ENCODE measurements at regions not wholly inside any gene's neighbourhood (a gene's known extent, or its start where the extent isn't known, plus 50 kb on each side); places are given as distances from the start of the nearest gene placed in this dataset.

GRCh38 chr2:224103651-224104050, 64.6 kb upstream of the SERPINE2 start:
- no peaks in the 10 kb centered on the region for H3K9me3 ChIP-seq (replicated peaks; ENCODE audit: control insufficient read depth, insufficient read depth, low read length)
- no TSS peak for BruUV-seq (replicated peaks)
- H3K4me3 ChIP-seq (replicated peaks in 1 of 3; ENCODE audit: insufficient read depth in 1 of 3, low read depth in 1 of 3, low read length in 3 of 3), result no peak overlapping the region
- no peaks in the 10 kb centered on the region for H3K9me1 ChIP-seq (replicated peaks; ENCODE audit: control insufficient read depth, extremely low read depth, insufficient read depth, low read length)
- DNase-seq (ENCODE audit: low read depth, low spot score) (no peak), FAIRE-seq (no peak)
- no peaks in the 10 kb centered on the region for H3K4me1 ChIP-seq (ENCODE audit: control insufficient read depth, extremely low read depth, insufficient read depth, low read length)
- H2AFZ ChIP-seq (ENCODE audit: low read depth, low read length), result no peak overlapping the region
- no peak overlapping the region for H3K9ac ChIP-seq (replicated peaks; ENCODE audit: extremely low read depth, insufficient read depth, low read length)
- ChIA-PET POLR2A (no interaction called here), CTCF (no interaction called here)
- dilution Hi-C loops (cut with MboI; ENCODE audit: extremely low pct_ligation_motif_present, low sequenced_read_pairs) (no loop called here), intact Hi-C loops (cut with micrococcal nuclease) (no loop called here)
- no peak overlapping the region for H3K4me2 ChIP-seq (ENCODE audit: insufficient read depth, low read length)
- no peaks in the 10 kb centered on the region for H3K36me3 ChIP-seq (ENCODE audit: control insufficient read depth in 2 of 2, extremely low read depth in 1 of 2, insufficient read depth in 2 of 2, low read length in 2 of 2)
- no peaks in the 10 kb centered on the region for H3K79me2 ChIP-seq (ENCODE audit: control insufficient read depth, insufficient read depth, low read length)
- H4K20me1 ChIP-seq (replicated peaks; ENCODE audit: control insufficient read depth, extremely low read depth, insufficient read depth, low read length), result no peaks in the 10 kb centered on the region
- H3K27me3 ChIP-seq (ENCODE audit: control insufficient read depth in 2 of 2, insufficient read depth in 2 of 2, low read length in 2 of 2), result no peaks in the 10 kb centered on the region
- TF ChIP-seq CTCF (IDR thresholded peaks at IDR 0.05; ENCODE audit: extremely low read depth in 1 of 2, insufficient read depth in 1 of 2, low read depth in 1 of 2, low read length in 2 of 2), result no peak
- no peak for TF ChIP-seq POLR2AphosphoS5 (IDR thresholded peaks at IDR 0.05; ENCODE audit: insufficient read depth, low read depth, low read length)
- no peak for TF ChIP-seq FOS (IDR thresholded peaks at IDR 0.05; ENCODE audit: borderline replicate concordance, insufficient read depth, low read length)
- H3K27ac ChIP-seq (ENCODE audit: insufficient read depth, low read depth, low read length), result no peak overlapping the region

GRCh38 chr2:224102991-224103390, 63.9 kb upstream of the SERPINE2 start:
- TF ChIP-seq JUN (IDR thresholded peaks at IDR 0.05; ENCODE audit: borderline replicate concordance, insufficient read depth, insufficient read length, low read depth), result no peak
- TF ChIP-seq GATA2 (IDR thresholded peaks at IDR 0.05; ENCODE audit: insufficient read depth, insufficient read length, low read depth, low read length), result no peak
- no peak for TF ChIP-seq FOS (IDR thresholded peaks at IDR 0.05; ENCODE audit: borderline replicate concordance, insufficient read depth, low read length)
- no peak for TF ChIP-seq CTCF (IDR thresholded peaks at IDR 0.05; ENCODE audit: extremely low read depth in 1 of 2, insufficient read depth in 1 of 2, low read depth in 1 of 2, low read length in 2 of 2)
- no peak for TF ChIP-seq MAX (IDR thresholded peaks at IDR 0.05; ENCODE audit: insufficient read depth, insufficient read length)
- no peak for TF ChIP-seq POLR2AphosphoS5 (IDR thresholded peaks at IDR 0.05; ENCODE audit: insufficient read depth, low read depth, low read length)
- TF ChIP-seq MYC (IDR thresholded peaks at IDR 0.05; ENCODE audit: low read depth, low read length), result no peak
- no peak for TF ChIP-seq EZH2 (IDR thresholded peaks at IDR 0.05; ENCODE audit: borderline replicate concordance, low read depth, low read length, severe bottlenecking)
- CTCF ChIA-PET, result interaction anchor here (1.4 kb wide), 1 partner anchor 17 kb away, joined by 3 read pairs; no protein-coding TSS in a partner anchor
- DNase-seq (ENCODE audit: low read depth, low spot score) (no peak), FAIRE-seq (no peak)
- no peaks in the 10 kb centered on the region for H3K9me3 ChIP-seq (replicated peaks; ENCODE audit: control insufficient read depth, insufficient read depth, low read length)
- H3K27me3 ChIP-seq (ENCODE audit: control insufficient read depth in 2 of 2, insufficient read depth in 2 of 2, low read length in 2 of 2), result no peaks in the 10 kb centered on the region
- POLR2A ChIA-PET, result no interaction called here
- no peak overlapping the region for H3K9ac ChIP-seq (replicated peaks; ENCODE audit: extremely low read depth, insufficient read depth, low read length)
- no peaks in the 10 kb centered on the region for H3K4me1 ChIP-seq (ENCODE audit: control insufficient read depth, extremely low read depth, insufficient read depth, low read length)
- no peak overlapping the region for H2AFZ ChIP-seq (ENCODE audit: low read depth, low read length)
- no peak overlapping the region for H3K4me2 ChIP-seq (ENCODE audit: insufficient read depth, low read length)
- intact Hi-C loops (cut with micrococcal nuclease) (no loop called here), dilution Hi-C loops (cut with MboI; ENCODE audit: extremely low pct_ligation_motif_present, low sequenced_read_pairs) (no loop called here)
- no TSS peak for BruUV-seq (replicated peaks)
- H3K9me1 ChIP-seq (replicated peaks; ENCODE audit: control insufficient read depth, extremely low read depth, insufficient read depth, low read length), result no peaks in the 10 kb centered on the region
- no peak overlapping the region for H3K27ac ChIP-seq (ENCODE audit: insufficient read depth, low read depth, low read length)
- H3K36me3 ChIP-seq (ENCODE audit: control insufficient read depth in 2 of 2, extremely low read depth in 1 of 2, insufficient read depth in 2 of 2, low read length in 2 of 2), result no peaks in the 10 kb centered on the region
- H3K79me2 ChIP-seq (ENCODE audit: control insufficient read depth, insufficient read depth, low read length), result no peaks in the 10 kb centered on the region
- H3K4me3 ChIP-seq (replicated peaks in 1 of 3; ENCODE audit: insufficient read depth in 1 of 3, low read depth in 1 of 3, low read length in 3 of 3), result no peak overlapping the region
- no peaks in the 10 kb centered on the region for H4K20me1 ChIP-seq (replicated peaks; ENCODE audit: control insufficient read depth, extremely low read depth, insufficient read depth, low read length)

Measured in endothelial cell of umbilical vein (primary cell).